ENCODE measurements at regions not wholly inside any gene's neighbourhood (a gene's known extent, or its start where the extent isn't known, plus 50 kb on each side); places are given as distances from the start of the nearest gene placed in this dataset.

DNA sequence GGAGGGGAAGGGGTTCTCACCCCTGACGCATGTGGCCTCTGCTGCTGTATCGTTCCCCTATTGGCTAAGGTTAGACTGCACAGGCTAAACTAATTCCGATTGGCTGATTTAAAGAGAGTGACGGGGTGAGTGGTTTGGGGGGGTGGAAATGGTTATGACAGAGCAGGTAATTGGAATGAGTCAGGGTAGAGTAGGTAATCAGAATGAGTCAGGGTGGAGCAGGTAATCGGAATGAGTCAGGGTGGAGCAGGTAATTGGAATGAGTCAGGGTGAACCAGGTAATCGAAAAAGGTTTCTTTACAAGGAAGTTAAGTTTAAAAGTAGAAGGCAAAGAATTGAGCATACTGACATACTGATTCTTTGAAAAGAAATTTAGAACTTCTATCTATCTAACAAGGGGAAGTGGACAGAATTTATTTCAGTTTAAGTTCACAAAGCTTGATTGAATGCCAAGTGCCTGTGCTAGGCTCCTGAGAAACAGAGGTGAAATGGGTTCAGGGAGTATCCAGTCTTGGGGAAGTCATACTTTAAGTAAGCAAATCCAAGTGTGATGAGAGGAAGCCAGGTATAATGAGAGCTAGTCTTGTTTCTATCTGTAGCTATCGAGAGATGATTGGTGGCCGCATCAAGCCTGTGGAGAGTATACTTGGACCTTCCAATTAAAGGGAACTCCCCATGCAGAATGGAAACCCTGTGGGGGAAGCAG lies 58.0 kb downstream of the C11orf91 start:
- no peaks in the 10 kb centered on the region for H4K20me1 ChIP-seq (replicated peaks; ENCODE audit: control insufficient read depth, extremely low read depth, insufficient read depth, low read length)
- no peaks in the 10 kb centered on the region for H3K27me3 ChIP-seq (ENCODE audit: control insufficient read depth in 2 of 2, insufficient read depth in 2 of 2, low read length in 2 of 2)
- no peaks in the 10 kb centered on the region for H3K79me2 ChIP-seq (ENCODE audit: control insufficient read depth, insufficient read depth, low read length)
- DNase-seq (ENCODE audit: low read depth, low spot score) (no peak), FAIRE-seq (no peak)
- H3K4me1 ChIP-seq (ENCODE audit: control insufficient read depth, extremely low read depth, insufficient read depth, low read length) = peaks cover 9% of the 10 kb centered on the region
- H3K4me3 ChIP-seq (replicated peaks in 1 of 3; ENCODE audit: insufficient read depth in 1 of 3, low read depth in 1 of 3, low read length in 3 of 3) = no peak overlapping the region
- ChIA-PET CTCF (no interaction called here), POLR2A (no interaction called here)
- H3K36me3 ChIP-seq (ENCODE audit: control insufficient read depth in 2 of 2, extremely low read depth in 1 of 2, insufficient read depth in 2 of 2, low read length in 2 of 2) = no peaks in the 10 kb centered on the region
- intact Hi-C loops (cut with micrococcal nuclease) (no loop called here), dilution Hi-C loops (cut with MboI; ENCODE audit: extremely low pct_ligation_motif_present, low sequenced_read_pairs) (no loop called here)
- H3K9ac ChIP-seq (replicated peaks; ENCODE audit: extremely low read depth, insufficient read depth, low read length) = no peak overlapping the region
- H3K9me3 ChIP-seq (replicated peaks; ENCODE audit: control insufficient read depth, insufficient read depth, low read length) = no peaks in the 10 kb centered on the region
- no TSS peak for BruUV-seq (replicated peaks)
- no peak for TF ChIP-seq JUN (IDR thresholded peaks at IDR 0.05; ENCODE audit: borderline replicate concordance, insufficient read depth, insufficient read length, low read depth)
- no peak for TF ChIP-seq MAX (IDR thresholded peaks at IDR 0.05; ENCODE audit: insufficient read depth, insufficient read length)
- TF ChIP-seq EZH2 (IDR thresholded peaks at IDR 0.05; ENCODE audit: borderline replicate concordance, low read depth, low read length, severe bottlenecking) = no peak
- TF ChIP-seq MYC (IDR thresholded peaks at IDR 0.05; ENCODE audit: low read depth, low read length) = no peak
- no peak for TF ChIP-seq POLR2A (IDR thresholded peaks at IDR 0.05; ENCODE audit: low read depth, low read length)
- TF ChIP-seq POLR2AphosphoS5 (IDR thresholded peaks at IDR 0.05; ENCODE audit: insufficient read depth, low read depth, low read length) = no peak
- H3K9me1 ChIP-seq (replicated peaks; ENCODE audit: control insufficient read depth, extremely low read depth, insufficient read depth, low read length) = no peaks in the 10 kb centered on the region
- H2AFZ ChIP-seq (ENCODE audit: low read depth, low read length) = no peak overlapping the region
- H3K4me2 ChIP-seq (ENCODE audit: insufficient read depth, low read length) = no peak overlapping the region
- no peak overlapping the region for H3K27ac ChIP-seq (ENCODE audit: insufficient read depth, low read depth, low read length)

GRCh38 chr11:33640730-33641371 lies 59.8 kb downstream of the C11orf91 start:
- intact Hi-C loops (cut with micrococcal nuclease) (no loop called here), dilution Hi-C loops (cut with MboI; ENCODE audit: extremely low pct_ligation_motif_present, low sequenced_read_pairs) (no loop called here)
- no peak for DNase-seq (ENCODE audit: low read depth, low spot score)
- BruUV-seq (replicated peaks) = no TSS peak
- no peaks in the 10 kb centered on the region for H4K20me1 ChIP-seq (replicated peaks; ENCODE audit: control insufficient read depth, extremely low read depth, insufficient read depth, low read length)
- FAIRE-seq = no peak
- no peaks in the 10 kb centered on the region for H3K9me1 ChIP-seq (replicated peaks; ENCODE audit: control insufficient read depth, extremely low read depth, insufficient read depth, low read length)
- H3K9ac ChIP-seq (replicated peaks; ENCODE audit: extremely low read depth, insufficient read depth, low read length) = no peak overlapping the region
- no peaks in the 10 kb centered on the region for H3K27me3 ChIP-seq (ENCODE audit: control insufficient read depth in 2 of 2, insufficient read depth in 2 of 2, low read length in 2 of 2)
- H3K4me2 ChIP-seq (ENCODE audit: insufficient read depth, low read length) = no peak overlapping the region
- POLR2A ChIA-PET = no interaction called here
- CTCF ChIA-PET = interaction anchor here (1.1 kb wide), 1 partner anchor 102 kb away, joined by 4 read pairs; no protein-coding TSS in a partner anchor
- no peak for TF ChIP-seq GATA2 (IDR thresholded peaks at IDR 0.05; ENCODE audit: insufficient read depth, insufficient read length, low read depth, low read length)
- TF ChIP-seq, protein P1, sequence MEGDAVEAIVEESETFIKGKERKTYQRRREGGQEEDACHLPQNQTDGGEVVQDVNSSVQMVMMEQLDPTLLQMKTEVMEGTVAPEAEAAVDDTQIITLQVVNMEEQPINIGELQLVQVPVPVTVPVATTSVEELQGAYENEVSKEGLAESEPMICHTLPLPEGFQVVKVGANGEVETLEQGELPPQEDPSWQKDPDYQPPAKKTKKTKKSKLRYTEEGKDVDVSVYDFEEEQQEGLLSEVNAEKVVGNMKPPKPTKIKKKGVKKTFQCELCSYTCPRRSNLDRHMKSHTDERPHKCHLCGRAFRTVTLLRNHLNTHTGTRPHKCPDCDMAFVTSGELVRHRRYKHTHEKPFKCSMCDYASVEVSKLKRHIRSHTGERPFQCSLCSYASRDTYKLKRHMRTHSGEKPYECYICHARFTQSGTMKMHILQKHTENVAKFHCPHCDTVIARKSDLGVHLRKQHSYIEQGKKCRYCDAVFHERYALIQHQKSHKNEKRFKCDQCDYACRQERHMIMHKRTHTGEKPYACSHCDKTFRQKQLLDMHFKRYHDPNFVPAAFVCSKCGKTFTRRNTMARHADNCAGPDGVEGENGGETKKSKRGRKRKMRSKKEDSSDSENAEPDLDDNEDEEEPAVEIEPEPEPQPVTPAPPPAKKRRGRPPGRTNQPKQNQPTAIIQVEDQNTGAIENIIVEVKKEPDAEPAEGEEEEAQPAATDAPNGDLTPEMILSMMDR (IDR thresholded peaks at IDR 0.05; ENCODE audit: extremely low read depth in 1 of 2, insufficient read depth in 1 of 2, low read depth in 1 of 2, low read length in 2 of 2) = no peak
- no peak for TF ChIP-seq MYC (IDR thresholded peaks at IDR 0.05; ENCODE audit: low read depth, low read length)
- no peak for TF ChIP-seq FOS (IDR thresholded peaks at IDR 0.05; ENCODE audit: borderline replicate concordance, insufficient read depth, low read length)
- TF ChIP-seq MAX (IDR thresholded peaks at IDR 0.05; ENCODE audit: insufficient read depth, insufficient read length) = no peak
- TF ChIP-seq EZH2 (IDR thresholded peaks at IDR 0.05; ENCODE audit: borderline replicate concordance, low read depth, low read length, severe bottlenecking) = no peak
- no peak for TF ChIP-seq POLR2A (IDR thresholded peaks at IDR 0.05; ENCODE audit: low read depth, low read length)
- no peak for TF ChIP-seq JUN (IDR thresholded peaks at IDR 0.05; ENCODE audit: borderline replicate concordance, insufficient read depth, insufficient read length, low read depth)
- TF ChIP-seq POLR2AphosphoS5 (IDR thresholded peaks at IDR 0.05; ENCODE audit: insufficient read depth, low read depth, low read length) = no peak
- no peak overlapping the region for H3K27ac ChIP-seq (ENCODE audit: insufficient read depth, low read depth, low read length)
- no peak overlapping the region for H2AFZ ChIP-seq (ENCODE audit: low read depth, low read length)
- H3K79me2 ChIP-seq (ENCODE audit: control insufficient read depth, insufficient read depth, low read length) = no peaks in the 10 kb centered on the region
- H3K36me3 ChIP-seq (ENCODE audit: control insufficient read depth in 2 of 2, extremely low read depth in 1 of 2, insufficient read depth in 2 of 2, low read length in 2 of 2) = no peaks in the 10 kb centered on the region
- no peaks in the 10 kb centered on the region for H3K4me1 ChIP-seq (ENCODE audit: control insufficient read depth, extremely low read depth, insufficient read depth, low read length)
- no peak overlapping the region for H3K4me3 ChIP-seq (replicated peaks in 1 of 3; ENCODE audit: insufficient read depth in 1 of 3, low read depth in 1 of 3, low read length in 3 of 3)
- no peaks in the 10 kb centered on the region for H3K9me3 ChIP-seq (replicated peaks; ENCODE audit: control insufficient read depth, insufficient read depth, low read length)
